Heart right ventricle (tissue), 16 donors: ENCODE measurements at regions not wholly inside any gene's neighbourhood (a gene's known extent, or its start where the extent isn't known, plus 50 kb on each side); places are given as distances from the start of the nearest gene placed in this dataset.

ENCODE experiments used
- ATAC-seq, 8 donors: fragments of 200-7000 bp; cut with Tn5 transposase; one replicate each; pipeline ENCODE4 v1.9.1; 2020; ENCODE audit warnings: mild to moderate bottlenecking in 8 of 8, moderate library complexity in 8 of 8, moderate number of reproducible peaks in 1 of 8
- DNase-seq, 2 donors: peaks; one replicate each; pipeline ENCODE4 v3.0.0-alpha.2; 2020
- H3K27ac ChIP-seq, 10 donors: fragments of 200-600 bp; sonication (generic) in 2 of 10; one replicate each; pipeline versions ENCODE4 v1.5.0 to v1.8.0; 2020 to 2022; ENCODE audit warnings: mild to moderate bottlenecking in 3 of 10
- H3K27me3 ChIP-seq, 7 donors: fragments of 200-600 bp; one replicate each; pipeline ENCODE4 v1.8.0; 2021 to 2022; ENCODE audit warnings: mild to moderate bottlenecking in 2 of 7
- H3K36me3 ChIP-seq, 9 donors: fragments of 200-600 bp; sonication (generic) in 1 of 9; one replicate each; pipeline versions ENCODE4 v1.5.0 to v1.8.0; 2020 to 2022; ENCODE audit warnings: mild to moderate bottlenecking in 2 of 9
- H3K4me1 ChIP-seq, 9 donors: fragments of 200-600 bp; sonication (generic) in 1 of 9; one replicate each; pipeline versions ENCODE4 v1.5.0 to v1.8.0; 2020 to 2022; ENCODE audit warnings: mild to moderate bottlenecking in 4 of 9
- H3K4me3 ChIP-seq, 10 donors: fragments of 200-600 bp; sonication (generic) in 2 of 10; one replicate each; pipeline versions ENCODE4 v1.5.0 to v1.8.0; 2020 to 2022; ENCODE audit warnings: mild to moderate bottlenecking in 7 of 10, moderate library complexity in 2 of 10
- H3K9me3 ChIP-seq, 11 donors: fragments of 200-600 bp in 10 of 11; sonication (generic) in 2 of 11; one replicate each; pipeline versions ENCODE4 v1.5.0 to v1.8.0; 2013 to 2022; ENCODE audit warnings: mild to moderate bottlenecking in 2 of 11, control low read depth in 1 of 11, moderate library complexity in 1 of 11
- WGBS, 2 donors: extraction: QIAGEN DNeasy Blood & Tissue Kit; methylation state at CpG; one replicate each; pipeline ENCODE4 v1.1.7; 2013; ENCODE audit warnings: inconsistent platforms in 1 of 2; 5-methylcytosine and 5-hydroxymethylcytosine counted together
- intact Hi-C, 10 donors: fragments of 100-400 bp; cut with DNase I; formaldehyde crosslinking; loops; one replicate each; pipeline versions ENCODE4 v1.11.1 to v1.14.2; 2022
- TF ChIP-seq, protein P1 (sequence below), 9 donors: fragments of 200-600 bp; sonication (generic) in 2 of 9; IDR thresholded peaks; one replicate each; pipeline versions ENCODE4 v1.5.0 to v1.8.0; 2021 to 2022; ENCODE audit warnings: antibody characterized with exemption in 9 of 9, mild to moderate bottlenecking in 5 of 9, moderate library complexity in 1 of 9
- donor health status: Arrhythmogenic right ventricular cardiomyopathy.
- donor health status: ischemic (EF 13 %, LVEDD 7.1; RV severe dilation, severe dysfunction).
- donor health status: healthy with polysubstance abuse.
- donor health status: DM: no; HTN: yes; CAD: no.
- donor health status: DM: no; HTN: no; CAD: no.
- donor health status: ischemic (EF 25% LVEDD 6.9; RV normal size, moderate dysfunction).
- donor health status: ischemic (EF 25% LVEDD 5.7; RV mildly dilated, moderate dysfunction).
- donor health status: healthy.
- donor health status: DM: yes; HTN: yes; CAD: no.
- donor health status: Ischemic cardiomyopathy.
- donor health status: ischemic (EF 35%, LVEDD 5.7; RV mildly dilated, moderate dysfunction).
- donor health status: nonischemic (EF 11% LVEDD 7.7; RV severe dilation, severe dysfunction).
- donor health status: DM: yes; HTN: yes; CAD: no.
- donor health status: PGD.
- donor health status: ischemic (EF 29% LVEDD 5.4; RV normal size, mild dysfunction).
- donor health status: nonischemic (EF 23%, LVEDD 6.1; RV moderate dilation, normal function).

DNA sequence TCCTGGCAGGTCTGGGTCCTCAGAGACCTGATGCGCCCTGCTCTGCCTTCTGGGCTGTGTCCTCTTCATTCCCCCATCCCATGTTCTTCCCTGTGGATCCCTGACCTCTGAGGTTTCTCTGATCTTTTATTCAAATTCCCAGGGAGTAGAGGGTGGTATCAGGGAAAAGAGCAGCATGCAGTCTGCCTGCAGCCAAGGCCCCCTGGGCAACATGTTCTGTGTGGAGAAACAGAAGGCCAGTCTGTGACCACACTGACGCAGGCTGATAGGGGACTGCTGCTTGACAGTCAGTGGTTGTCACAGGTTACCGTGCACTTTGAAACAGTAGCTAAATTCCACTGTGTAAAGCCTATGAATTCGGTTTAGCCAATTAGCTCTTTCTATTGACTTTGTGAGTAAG is 156.6 kb upstream of the IRX2 start:
- 84% methylated on average over 4 of the region's 4 CpGs for WGBS, 2 donors
- Histone ChIP-seq H3K27me3 (peaks cover 0 to 10% (median 0%) of the 10 kb centered on the region in 7 donors), H3K27ac (no peak overlapping the region), H3K9me3 (no peaks in the 10 kb centered on the region), H3K4me3 (no peak overlapping the region), H3K36me3 (no peaks in the 10 kb centered on the region), H3K4me1 (no peaks in the 10 kb centered on the region)
- DNase-seq, result no peak
- intact Hi-C loops, result no loop called here
- ATAC-seq, result no peak
- TF ChIP-seq, protein P1, sequence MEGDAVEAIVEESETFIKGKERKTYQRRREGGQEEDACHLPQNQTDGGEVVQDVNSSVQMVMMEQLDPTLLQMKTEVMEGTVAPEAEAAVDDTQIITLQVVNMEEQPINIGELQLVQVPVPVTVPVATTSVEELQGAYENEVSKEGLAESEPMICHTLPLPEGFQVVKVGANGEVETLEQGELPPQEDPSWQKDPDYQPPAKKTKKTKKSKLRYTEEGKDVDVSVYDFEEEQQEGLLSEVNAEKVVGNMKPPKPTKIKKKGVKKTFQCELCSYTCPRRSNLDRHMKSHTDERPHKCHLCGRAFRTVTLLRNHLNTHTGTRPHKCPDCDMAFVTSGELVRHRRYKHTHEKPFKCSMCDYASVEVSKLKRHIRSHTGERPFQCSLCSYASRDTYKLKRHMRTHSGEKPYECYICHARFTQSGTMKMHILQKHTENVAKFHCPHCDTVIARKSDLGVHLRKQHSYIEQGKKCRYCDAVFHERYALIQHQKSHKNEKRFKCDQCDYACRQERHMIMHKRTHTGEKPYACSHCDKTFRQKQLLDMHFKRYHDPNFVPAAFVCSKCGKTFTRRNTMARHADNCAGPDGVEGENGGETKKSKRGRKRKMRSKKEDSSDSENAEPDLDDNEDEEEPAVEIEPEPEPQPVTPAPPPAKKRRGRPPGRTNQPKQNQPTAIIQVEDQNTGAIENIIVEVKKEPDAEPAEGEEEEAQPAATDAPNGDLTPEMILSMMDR (IDR thresholded peaks at IDR 0.05), result no peak

DNA sequence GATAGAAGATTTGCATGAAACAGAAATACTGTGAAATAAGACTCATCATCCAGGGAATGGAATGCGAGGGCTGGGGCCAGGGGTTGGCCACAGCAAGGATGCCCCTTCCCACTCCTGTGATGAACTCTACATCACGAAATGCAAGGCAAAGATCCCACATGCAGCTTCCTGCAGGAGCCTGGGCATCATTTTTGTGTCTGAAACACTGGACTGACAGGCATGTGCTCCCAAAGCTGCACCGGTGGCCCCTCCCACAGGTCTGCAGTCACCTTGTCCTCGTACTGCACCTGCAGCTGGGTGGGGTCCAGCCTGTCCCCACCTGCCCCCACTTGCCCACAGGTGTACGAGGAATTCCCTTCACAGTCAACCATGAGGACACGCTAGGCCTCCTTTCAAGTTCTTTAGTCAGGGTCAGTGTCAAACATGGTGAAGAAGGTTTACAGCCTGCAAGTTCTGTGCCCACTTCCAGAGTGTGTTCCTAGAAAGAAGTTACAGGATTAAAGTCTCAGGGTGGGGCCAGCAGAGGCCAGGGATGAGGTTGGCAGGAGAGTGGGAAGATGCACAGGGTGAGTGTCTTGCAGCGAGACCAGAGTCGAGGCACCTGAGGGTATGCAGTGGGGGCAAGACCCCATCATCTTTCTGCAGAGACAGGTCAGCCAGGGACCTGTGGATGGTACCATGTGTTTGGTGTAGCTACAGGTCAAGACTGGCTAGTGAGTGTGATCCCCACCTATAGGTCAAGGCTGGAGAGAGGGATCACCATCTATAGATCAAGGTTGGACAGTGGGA is 155.0 kb upstream of the IRX2 start:
- no peak for ATAC-seq
- TF ChIP-seq, protein P1 (IDR thresholded peaks at IDR 0.05), result no peak

DNA sequence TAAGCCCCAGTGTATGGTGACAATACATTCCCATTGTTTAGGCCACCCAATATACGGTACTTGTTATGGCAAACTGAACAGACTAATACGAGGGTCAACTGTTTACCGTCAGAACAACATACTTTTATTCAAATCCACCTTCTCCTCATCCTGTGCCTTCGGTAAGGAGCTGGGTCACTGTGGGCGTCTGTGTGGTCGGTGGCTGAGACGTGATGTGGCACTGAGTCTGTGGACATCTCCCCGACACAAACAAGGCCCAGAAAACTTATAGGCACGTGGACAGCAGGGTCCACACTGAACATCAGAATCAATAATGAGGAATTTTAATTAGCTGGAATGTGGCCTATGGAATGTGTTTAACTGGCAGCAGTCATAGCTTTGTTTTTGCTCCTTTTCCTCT is 154.3 kb upstream of the IRX2 start:
- intact Hi-C loops, result no loop called here
- H3K4me1 ChIP-seq, result no peaks in the 10 kb centered on the region
- H3K36me3 ChIP-seq, result no peaks in the 10 kb centered on the region
- peaks cover 0 to 13% (median 0%) of the 10 kb centered on the region in 7 donors for H3K27me3 ChIP-seq
- 70 to 71% methylated on average over 9 of the region's 9 CpGs for WGBS, 2 donors
- ATAC-seq (no peak), DNase-seq (no peak)
- H3K4me3 ChIP-seq, result no peak overlapping the region
- H3K27ac ChIP-seq, result no peak overlapping the region
- peaks cover 0 to 2% (median 0%) of the 10 kb centered on the region in 11 donors for H3K9me3 ChIP-seq
- TF ChIP-seq, protein P1 (IDR thresholded peaks at IDR 0.05), result no peak

More for the DNA sequence above, 155.0 kb upstream of the IRX2 start:
- DNase-seq, result no peak
- H3K4me1 ChIP-seq, result no peaks in the 10 kb centered on the region
- H3K9me3 ChIP-seq, result no peaks in the 10 kb centered on the region
- 77 to 84% methylated on average over 8 of the region's 8 CpGs for WGBS, 2 donors
- intact Hi-C loops, result no loop called here
- no peaks in the 10 kb centered on the region for H3K36me3 ChIP-seq
- H3K27ac ChIP-seq, result no peak overlapping the region
- H3K4me3 ChIP-seq, result no peak overlapping the region
- H3K27me3 ChIP-seq, result peaks cover 0 to 13% (median 0%) of the 10 kb centered on the region in 7 donors

DNA sequence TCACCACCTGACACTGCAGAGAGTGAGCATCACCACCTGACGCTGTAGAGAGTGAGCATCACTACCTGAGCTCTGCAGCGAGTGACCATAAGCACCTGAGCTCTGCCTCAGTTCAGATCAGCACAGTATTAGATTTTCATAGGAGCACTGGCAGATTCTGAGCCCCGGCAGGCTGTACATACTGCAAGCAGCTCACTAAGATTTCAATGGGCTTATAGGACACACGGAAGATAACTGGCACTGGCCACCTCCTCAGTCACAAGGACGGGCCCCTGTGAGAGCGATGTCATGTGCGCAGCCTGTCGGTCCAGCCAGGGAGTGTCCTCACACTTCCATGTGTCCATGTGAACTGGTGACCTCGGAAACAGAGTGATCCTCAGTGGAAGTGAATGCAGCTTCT is 153.5 kb upstream of the IRX2 start:
- Histone ChIP-seq H3K9me3 (peaks cover 0 to 4% (median 0%) of the 10 kb centered on the region in 11 donors), H3K27me3 (peaks cover 0 to 13% (median 0%) of the 10 kb centered on the region in 7 donors), H3K4me1 (no peaks in the 10 kb centered on the region), H3K27ac (no peak overlapping the region), H3K4me3 (no peak overlapping the region), H3K36me3 (no peaks in the 10 kb centered on the region)
- intact Hi-C loops, result no loop called here
- 79 to 84% methylated on average over 9 of the region's 9 CpGs for WGBS, 2 donors
- no peak for ATAC-seq
- no peak for DNase-seq
- TF ChIP-seq, protein P1 (IDR thresholded peaks at IDR 0.05), result no peak
